ENCODE measurements at regions not wholly inside any gene's neighbourhood (a gene's known extent, or its start where the extent isn't known, plus 50 kb on each side); places are given as distances from the start of the nearest gene placed in this dataset.

DNA sequence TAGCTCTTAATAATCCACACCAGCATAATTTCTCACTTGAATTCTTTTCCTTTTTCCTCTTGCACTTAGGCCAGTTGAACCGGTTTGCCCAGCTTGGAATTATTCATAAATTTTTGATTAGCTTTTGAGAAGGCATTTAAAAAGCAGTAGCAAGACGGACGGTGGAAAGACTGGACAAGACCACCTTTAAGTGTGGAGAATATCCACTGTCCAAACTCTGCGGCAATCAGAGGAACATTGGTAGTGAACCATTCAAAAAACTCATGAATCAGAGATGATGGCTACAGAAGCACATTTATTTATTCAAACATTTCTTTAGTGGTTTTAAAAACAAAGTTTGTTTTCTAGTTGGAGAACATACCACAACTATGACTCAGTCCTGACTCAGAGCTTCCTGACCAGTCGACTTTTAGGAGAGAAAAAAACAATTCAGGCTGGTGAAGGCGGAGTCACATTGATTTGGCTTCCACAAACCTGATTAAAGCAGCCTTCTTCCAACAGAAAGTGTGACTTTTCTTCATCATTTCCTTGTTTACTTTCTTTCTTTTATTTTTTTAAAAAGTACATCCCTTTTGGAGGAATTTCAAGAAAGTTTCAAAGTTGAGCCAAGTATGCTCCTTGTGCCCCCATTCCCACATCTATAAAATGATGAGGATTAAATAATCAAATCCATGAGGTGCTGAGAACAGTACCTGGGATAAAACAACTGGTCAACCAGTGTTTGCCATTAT, 128.8 kb downstream of the ADSS2 start:
- no peak for TF ChIP-seq MTA2 (IDR thresholded peaks at IDR 0.05; ENCODE audit: low read depth)
- TF ChIP-seq MYC (IDR thresholded peaks at IDR 0.05; ENCODE audit: insufficient read depth, insufficient read length, insufficient replicate concordance, low read length, severe bottlenecking) = no peak
- TF ChIP-seq, protein P1, sequence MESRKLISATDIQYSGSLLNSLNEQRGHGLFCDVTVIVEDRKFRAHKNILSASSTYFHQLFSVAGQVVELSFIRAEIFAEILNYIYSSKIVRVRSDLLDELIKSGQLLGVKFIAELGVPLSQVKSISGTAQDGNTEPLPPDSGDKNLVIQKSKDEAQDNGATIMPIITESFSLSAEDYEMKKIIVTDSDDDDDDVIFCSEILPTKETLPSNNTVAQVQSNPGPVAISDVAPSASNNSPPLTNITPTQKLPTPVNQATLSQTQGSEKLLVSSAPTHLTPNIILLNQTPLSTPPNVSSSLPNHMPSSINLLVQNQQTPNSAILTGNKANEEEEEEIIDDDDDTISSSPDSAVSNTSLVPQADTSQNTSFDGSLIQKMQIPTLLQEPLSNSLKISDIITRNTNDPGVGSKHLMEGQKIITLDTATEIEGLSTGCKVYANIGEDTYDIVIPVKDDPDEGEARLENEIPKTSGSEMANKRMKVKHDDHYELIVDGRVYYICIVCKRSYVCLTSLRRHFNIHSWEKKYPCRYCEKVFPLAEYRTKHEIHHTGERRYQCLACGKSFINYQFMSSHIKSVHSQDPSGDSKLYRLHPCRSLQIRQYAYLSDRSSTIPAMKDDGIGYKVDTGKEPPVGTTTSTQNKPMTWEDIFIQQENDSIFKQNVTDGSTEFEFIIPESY (IDR thresholded peaks at IDR 0.05) = no peak
- TF ChIP-seq BHLHE40 (IDR thresholded peaks at IDR 0.05; ENCODE audit: borderline replicate concordance in 1 of 2, low read depth in 2 of 2, low read length in 1 of 2) = no peak
- TF ChIP-seq POLR2A (IDR thresholded peaks at IDR 0.05; ENCODE audit: low read depth, low read length) = no peak
- no peak for TF ChIP-seq SP1 (IDR thresholded peaks at IDR 0.05; ENCODE audit: low read depth, low read length)
- no peak for TF ChIP-seq TCF12 (IDR thresholded peaks at IDR 0.05; ENCODE audit: low read depth, low read length)
- no peak for TF ChIP-seq YY1 (IDR thresholded peaks at IDR 0.05; ENCODE audit: low read depth, low read length)
- TF ChIP-seq, protein P2, sequence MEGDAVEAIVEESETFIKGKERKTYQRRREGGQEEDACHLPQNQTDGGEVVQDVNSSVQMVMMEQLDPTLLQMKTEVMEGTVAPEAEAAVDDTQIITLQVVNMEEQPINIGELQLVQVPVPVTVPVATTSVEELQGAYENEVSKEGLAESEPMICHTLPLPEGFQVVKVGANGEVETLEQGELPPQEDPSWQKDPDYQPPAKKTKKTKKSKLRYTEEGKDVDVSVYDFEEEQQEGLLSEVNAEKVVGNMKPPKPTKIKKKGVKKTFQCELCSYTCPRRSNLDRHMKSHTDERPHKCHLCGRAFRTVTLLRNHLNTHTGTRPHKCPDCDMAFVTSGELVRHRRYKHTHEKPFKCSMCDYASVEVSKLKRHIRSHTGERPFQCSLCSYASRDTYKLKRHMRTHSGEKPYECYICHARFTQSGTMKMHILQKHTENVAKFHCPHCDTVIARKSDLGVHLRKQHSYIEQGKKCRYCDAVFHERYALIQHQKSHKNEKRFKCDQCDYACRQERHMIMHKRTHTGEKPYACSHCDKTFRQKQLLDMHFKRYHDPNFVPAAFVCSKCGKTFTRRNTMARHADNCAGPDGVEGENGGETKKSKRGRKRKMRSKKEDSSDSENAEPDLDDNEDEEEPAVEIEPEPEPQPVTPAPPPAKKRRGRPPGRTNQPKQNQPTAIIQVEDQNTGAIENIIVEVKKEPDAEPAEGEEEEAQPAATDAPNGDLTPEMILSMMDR (IDR thresholded peaks at IDR 0.05 in 2 of 3, conservative IDR thresholded peaks at IDR 0.05 in 1 of 3; ENCODE audit: control insufficient read depth in 2 of 3, extremely low read depth in 1 of 3, insufficient read depth in 1 of 3, low read depth in 3 of 3, low read length in 3 of 3) = no peak
- TF ChIP-seq CEBPB (IDR thresholded peaks at IDR 0.05; ENCODE audit: borderline replicate concordance in 1 of 2, low read depth in 2 of 2, low read length in 2 of 2) = no peak
- TF ChIP-seq ZNF274 (IDR thresholded peaks at IDR 0.05; ENCODE audit: insufficient read depth, insufficient read length) = no peak
- no peak for TF ChIP-seq NR2C2 (IDR thresholded peaks at IDR 0.05; ENCODE audit: borderline replicate concordance, control insufficient read depth, insufficient read length, low read depth)
- no peak for TF ChIP-seq CBFB (IDR thresholded peaks at IDR 0.05; ENCODE audit: low read depth)
- no peak for TF ChIP-seq SRF (IDR thresholded peaks at IDR 0.05; ENCODE audit: low read depth in 2 of 2, low read length in 2 of 2)
